ENCODE measurements at regions not wholly inside any gene's neighbourhood (a gene's known extent, or its start where the extent isn't known, plus 50 kb on each side); places are given as distances from the start of the nearest gene placed in this dataset.

GRCh38 chr7:9900339-9900738, 1073.3 kb upstream of the PHF14 start:
- TF ChIP-seq CTCF (optimal IDR thresholded peaks at IDR 0.05 in 1 of 3, IDR thresholded peaks at IDR 0.05 in 1 of 3, conservative IDR thresholded peaks at IDR 0.05 in 1 of 3; ENCODE audit: extremely low read depth in 1 of 3, insufficient read depth in 2 of 3, low read length in 3 of 3) (no peak), EZH2 (IDR thresholded peaks at IDR 0.05; ENCODE audit: low read length) (no peak)

All from keratinocyte (primary cell).